Neuronal stem cell (in vitro differentiated cells): ENCODE measurements at regions not wholly inside any gene's neighbourhood (a gene's known extent, or its start where the extent isn't known, plus 50 kb on each side); places are given as distances from the start of the nearest gene placed in this dataset.

ENCODE experiments used
- DNase-seq: peaks from one replicate; pipeline ENCODE4 v3.0.0-alpha.2; 2013; ENCODE audit warnings: low spot score
- H2AFZ ChIP-seq: one replicate; pipeline ENCODE4 v1.6.1; 2013; ENCODE audit warnings: mild to moderate bottlenecking, low read length, inconsistent platforms
- H2AK5ac ChIP-seq: 2 replicates; pipeline ENCODE4 v1.6.1; 2013; ENCODE audit warnings: low read depth, mild to moderate bottlenecking, inconsistent platforms, low read length, moderate library complexity, mixed read lengths
- H2BK120ac ChIP-seq: 2 replicates; pipeline ENCODE4 v1.6.1; 2013; ENCODE audit warnings: low read depth, mild to moderate bottlenecking, inconsistent platforms, low read length, moderate library complexity, mixed read lengths
- H2BK12ac ChIP-seq: one replicate; pipeline ENCODE4 v1.6.1; 2013; ENCODE audit warnings: low read length, inconsistent platforms
- H2BK15ac ChIP-seq: 2 replicates; pipeline ENCODE4 v1.6.1; 2013; ENCODE audit warnings: mild to moderate bottlenecking, low read length, inconsistent platforms, mixed read lengths
- H2BK5ac ChIP-seq: one replicate; pipeline ENCODE4 v1.6.1; 2013; ENCODE audit warnings: inconsistent platforms, mild to moderate bottlenecking, low read length, moderate library complexity
- H3K14ac ChIP-seq: one replicate; pipeline ENCODE4 v1.6.1; 2013; ENCODE audit warnings: low read length, inconsistent platforms
- H3K18ac ChIP-seq: 2 replicates; pipeline ENCODE4 v1.6.1; 2013; ENCODE audit warnings: low read length, inconsistent platforms
- H3K23ac ChIP-seq: 2 replicates; pipeline ENCODE4 v1.6.1; 2013; ENCODE audit warnings: low read depth, mild to moderate bottlenecking, mixed read lengths, low read length, inconsistent platforms; ENCODE audit not compliant: poor library complexity
- H3K27ac ChIP-seq: replicated peaks from 3 replicates; pipeline ENCODE4 v1.5.1; 2013; ENCODE audit warnings: low read length, inconsistent platforms
- H3K27me3 ChIP-seq, 3 experiments: 2 replicates each; pipeline ENCODE4 v1.6.1; 2013; ENCODE audit warnings: low read length in 3 of 3, mild to moderate bottlenecking in 2 of 3, inconsistent platforms in 1 of 3, low read depth in 1 of 3, mixed read lengths in 1 of 3, moderate library complexity in 1 of 3; ENCODE audit not compliant: control insufficient read depth in 3 of 3, insufficient read depth in 3 of 3
- H3K36me3 ChIP-seq, 2 donors: replicated peaks in 1 of 2; 2 replicates each; pipeline ENCODE4 v1.6.1; 2013; ENCODE audit warnings: low read length in 2 of 2; ENCODE audit not compliant: control insufficient read depth in 2 of 2, insufficient read depth in 2 of 2
- H3K4ac ChIP-seq: 2 replicates; pipeline ENCODE4 v1.6.1; 2013; ENCODE audit warnings: inconsistent platforms, mild to moderate bottlenecking, low read length, moderate library complexity
- H3K4me1 ChIP-seq, 2 donors: 1 replicate in 1 of 2; 2 replicates in 1 of 2; pipeline ENCODE4 v1.6.1; 2013; ENCODE audit warnings: low read length in 2 of 2, low read depth in 1 of 2; ENCODE audit not compliant: control insufficient read depth in 2 of 2, insufficient read depth in 1 of 2
- H3K4me2 ChIP-seq: one replicate; pipeline ENCODE4 v1.6.1; 2013; ENCODE audit warnings: mild to moderate bottlenecking, low read length, inconsistent platforms; ENCODE audit not compliant: insufficient read depth, poor library complexity, severe bottlenecking
- H3K4me3 ChIP-seq, 2 donors: 2 replicates each; pipeline ENCODE4 v1.5.1; 2013; ENCODE audit warnings: low read length in 2 of 2, mild to moderate bottlenecking in 2 of 2, inconsistent platforms in 1 of 2, moderate library complexity in 1 of 2
- H3K79me1 ChIP-seq: one replicate; pipeline ENCODE4 v1.6.1; 2013; ENCODE audit warnings: low read depth, mild to moderate bottlenecking, inconsistent platforms, low read length, moderate library complexity
- H3K9ac ChIP-seq: one replicate; pipeline ENCODE4 v1.6.1; 2013; ENCODE audit warnings: mild to moderate bottlenecking, low read depth, low read length, inconsistent platforms; ENCODE audit not compliant: poor library complexity
- H3K9me3 ChIP-seq, 2 donors: replicated peaks in 1 of 2; 2 replicates each; pipeline versions ENCODE3 to v1.6.1; 2013; ENCODE audit warnings: low read length in 2 of 2, mild to moderate bottlenecking in 2 of 2, inconsistent platforms in 1 of 2, low read depth in 1 of 2, mixed read lengths in 1 of 2, moderate library complexity in 1 of 2; ENCODE audit not compliant: control insufficient read depth in 2 of 2, insufficient read depth in 1 of 2
- H4K8ac ChIP-seq: one replicate; pipeline ENCODE4 v1.6.1; 2013; ENCODE audit warnings: low read depth, mild to moderate bottlenecking, inconsistent platforms, low read length, moderate library complexity
- H4K91ac ChIP-seq: one replicate; pipeline ENCODE4 v1.6.1; 2013; ENCODE audit warnings: low read length, low read depth, mild to moderate bottlenecking, inconsistent platforms; ENCODE audit not compliant: poor library complexity
- WGBS, 2 donors: extraction: QIAGEN DNeasy Blood & Tissue Kit; methylation state at CpG; one replicate each; pipeline ENCODE4 v1.1.7; 2013; ENCODE audit warnings: missing lambda C conversion rate in 2 of 2, mixed read lengths in 1 of 2; ENCODE audit not compliant: insufficient read length in 2 of 2, insufficient replicate concordance in 1 of 2; ENCODE audit errors: extremely low coverage in 2 of 2; 5-methylcytosine and 5-hydroxymethylcytosine counted together

DNA sequence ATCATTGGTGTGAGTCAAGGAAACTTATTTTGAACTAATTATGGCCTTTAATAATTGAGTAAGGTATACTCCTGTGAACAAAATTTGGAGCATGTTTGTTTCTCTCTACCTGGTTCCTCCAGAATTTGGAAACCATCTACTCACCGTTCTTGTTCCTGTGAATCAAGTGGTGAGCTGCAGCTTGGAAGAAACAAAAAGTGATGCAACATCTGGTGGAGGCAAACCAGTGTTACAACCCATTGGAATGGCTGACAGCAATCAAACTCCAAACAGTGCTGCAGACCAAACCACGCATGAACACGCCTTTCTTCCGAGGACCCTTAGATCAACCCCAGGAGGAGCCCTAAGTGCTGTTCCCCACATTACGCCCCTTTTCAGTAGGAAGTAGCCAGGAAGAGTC, 104.7 kb upstream of the VASH1 start:
- Histone ChIP-seq H3K23ac (no peak overlapping the region), H2BK12ac (no peak overlapping the region), H3K4ac (no peak overlapping the region), H3K4me1 (peaks cover 0 to 6% of the 10 kb centered on the region in 2 donors), H3K79me1 (no peaks in the 10 kb centered on the region), H3K4me2 (no peak overlapping the region), H3K18ac (no peak overlapping the region), H2AK5ac (no peak overlapping the region), H3K14ac (no peak overlapping the region), H3K4me3 (no peak overlapping the region), H3K9me3 (peaks cover 0 to 5% of the 10 kb centered on the region in 2 donors), H2BK15ac (no peak overlapping the region), H2AFZ (no peak overlapping the region), H2BK120ac (no peak overlapping the region), H3K27ac (no peak overlapping the region), H3K36me3 (no peaks in the 10 kb centered on the region), H4K91ac (no peak overlapping the region), H2BK5ac (no peak overlapping the region), H3K9ac (no peak overlapping the region), H4K8ac (no peak overlapping the region), H3K27me3 (no peaks in the 10 kb centered on the region)
- no peak for DNase-seq
- no CpG with 5 or more reads among the region's 5 CpGs for WGBS, 2 donors

DNA sequence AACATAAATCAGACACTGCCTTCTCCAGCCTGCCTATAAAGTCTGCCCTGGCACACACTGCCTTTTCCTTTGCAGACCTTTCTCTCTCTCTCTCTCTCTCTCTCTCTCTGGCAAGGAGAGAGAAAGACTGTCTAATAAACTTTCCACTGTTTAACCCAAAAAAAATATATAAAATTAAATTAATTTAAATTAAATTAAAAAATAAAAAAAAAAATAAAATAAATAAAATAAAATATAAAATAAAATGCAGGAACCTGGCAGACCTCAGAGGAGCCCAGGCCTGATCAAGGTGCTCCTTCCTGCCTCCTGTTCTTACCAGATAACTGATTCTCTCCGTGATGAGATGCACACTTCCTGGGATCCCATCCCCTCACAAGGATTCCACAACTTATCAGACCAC, 103.9 kb upstream of the VASH1 start:
- no peak overlapping the region for H2BK15ac ChIP-seq
- H3K36me3 ChIP-seq, result no peaks in the 10 kb centered on the region
- no peak overlapping the region for H3K27ac ChIP-seq
- H3K79me1 ChIP-seq, result no peaks in the 10 kb centered on the region
- WGBS, 2 donors, result no CpG with 5 or more reads among the region's 1 CpG
- H2AFZ ChIP-seq, result no peak overlapping the region
- peaks cover 0 to 3% of the 10 kb centered on the region in 2 donors for H3K4me1 ChIP-seq
- H2BK5ac ChIP-seq, result no peak overlapping the region
- H3K18ac ChIP-seq, result no peak overlapping the region
- DNase-seq, result no peak
- no peak overlapping the region for H2AK5ac ChIP-seq
- no peak overlapping the region for H4K91ac ChIP-seq
- no peak overlapping the region for H3K4me2 ChIP-seq
- H2BK12ac ChIP-seq, result no peak overlapping the region
- no peak overlapping the region for H3K4ac ChIP-seq
- no peak overlapping the region for H3K4me3 ChIP-seq
- H4K8ac ChIP-seq, result no peak overlapping the region
- no peaks in the 10 kb centered on the region for H3K27me3 ChIP-seq
- no peak overlapping the region for H3K14ac ChIP-seq
- H3K9me3 ChIP-seq, result peaks cover 0 to 5% of the 10 kb centered on the region in 2 donors
- H3K9ac ChIP-seq, result no peak overlapping the region
- H2BK120ac ChIP-seq, result no peak overlapping the region
- H3K23ac ChIP-seq, result no peak overlapping the region

DNA sequence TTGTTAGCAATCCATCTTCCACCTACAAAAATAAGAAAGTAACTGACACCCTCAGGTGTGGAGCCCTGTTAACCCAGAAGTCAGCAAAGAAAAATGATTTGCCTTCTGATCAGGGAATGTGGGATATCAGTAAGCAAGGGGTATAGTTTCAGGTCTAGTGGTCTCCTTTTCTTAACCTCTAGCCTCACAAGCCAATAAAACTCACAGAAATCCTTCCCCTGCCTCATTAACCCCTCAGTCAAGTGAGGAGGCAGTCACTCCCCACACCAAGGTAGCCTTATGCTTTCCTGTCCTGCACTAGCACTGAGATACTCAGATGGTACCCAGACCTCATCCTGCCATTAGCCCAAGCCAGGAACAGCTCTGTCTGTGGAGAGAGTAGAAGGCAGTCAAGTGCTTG, 103.4 kb upstream of the VASH1 start:
- peaks cover 0 to 5% of the 10 kb centered on the region in 2 donors for H3K9me3 ChIP-seq
- no peak overlapping the region for H3K4me3 ChIP-seq
- H3K27me3 ChIP-seq, result no peaks in the 10 kb centered on the region
- no peak overlapping the region for H3K4me2 ChIP-seq
- no peaks in the 10 kb centered on the region for H3K4me1 ChIP-seq
- DNase-seq, result no peak
- no peak overlapping the region for H3K9ac ChIP-seq
- H3K36me3 ChIP-seq, result no peaks in the 10 kb centered on the region
- H3K27ac ChIP-seq, result no peak overlapping the region
- no peak overlapping the region for H3K23ac ChIP-seq
- no peak overlapping the region for H2AK5ac ChIP-seq
- H3K79me1 ChIP-seq, result no peaks in the 10 kb centered on the region
- H3K4ac ChIP-seq, result no peak overlapping the region
- no peak overlapping the region for H4K91ac ChIP-seq
- H3K14ac ChIP-seq, result no peak overlapping the region
- H2BK120ac ChIP-seq, result no peak overlapping the region
- no peak overlapping the region for H2BK15ac ChIP-seq
- H2AFZ ChIP-seq, result no peak overlapping the region
- no peak overlapping the region for H3K18ac ChIP-seq
- H4K8ac ChIP-seq, result no peak overlapping the region
- H2BK5ac ChIP-seq, result no peak overlapping the region
- no peak overlapping the region for H2BK12ac ChIP-seq

DNA sequence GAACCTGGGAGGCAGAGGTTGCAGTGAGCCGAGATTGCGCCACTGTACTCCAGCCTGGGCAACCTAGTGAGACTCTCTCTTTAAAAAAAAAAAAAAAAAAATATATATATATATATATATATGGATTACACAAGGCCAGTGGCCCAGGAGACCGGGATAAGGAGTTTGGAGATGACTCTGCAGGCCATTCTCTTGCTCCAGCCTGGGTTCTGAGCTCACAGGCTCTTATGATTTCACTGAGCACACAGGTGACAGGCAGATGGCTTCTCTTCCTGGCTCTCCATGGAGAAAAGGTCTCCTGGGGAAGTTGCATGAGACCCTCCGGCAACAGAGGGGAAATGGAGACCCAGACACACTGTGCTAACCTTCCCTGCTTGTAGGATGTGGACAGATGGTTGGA, 98.7 kb upstream of the VASH1 start:
- Histone ChIP-seq H3K4me1 (peaks cover 4 to 13% of the 10 kb centered on the region in 2 donors), H3K9ac (no peak overlapping the region), H3K4me2 (no peak overlapping the region), H2BK15ac (no peak overlapping the region), H4K8ac (no peak overlapping the region), H3K4me3 (no peak overlapping the region), H3K27ac (no peak overlapping the region), H2BK12ac (no peak overlapping the region), H3K27me3 (no peaks in the 10 kb centered on the region), H3K18ac (no peak overlapping the region), H2AFZ (no peak overlapping the region), H2BK120ac (no peak overlapping the region), H3K79me1 (no peaks in the 10 kb centered on the region), H3K4ac (no peak overlapping the region), H4K91ac (no peak overlapping the region), H2AK5ac (no peak overlapping the region), H3K36me3 (no peaks in the 10 kb centered on the region), H3K9me3 (peaks cover 0 to 5% of the 10 kb centered on the region in 2 donors), H3K23ac (no peak overlapping the region), H2BK5ac (no peak overlapping the region), H3K14ac (no peak overlapping the region)
- WGBS, 2 donors, result no CpG with 5 or more reads among the region's 4 CpGs
- no peak for DNase-seq
